ENCODE measurements at regions not wholly inside any gene's neighbourhood (a gene's known extent, or its start where the extent isn't known, plus 50 kb on each side); places are given as distances from the start of the nearest gene placed in this dataset.

DNA sequence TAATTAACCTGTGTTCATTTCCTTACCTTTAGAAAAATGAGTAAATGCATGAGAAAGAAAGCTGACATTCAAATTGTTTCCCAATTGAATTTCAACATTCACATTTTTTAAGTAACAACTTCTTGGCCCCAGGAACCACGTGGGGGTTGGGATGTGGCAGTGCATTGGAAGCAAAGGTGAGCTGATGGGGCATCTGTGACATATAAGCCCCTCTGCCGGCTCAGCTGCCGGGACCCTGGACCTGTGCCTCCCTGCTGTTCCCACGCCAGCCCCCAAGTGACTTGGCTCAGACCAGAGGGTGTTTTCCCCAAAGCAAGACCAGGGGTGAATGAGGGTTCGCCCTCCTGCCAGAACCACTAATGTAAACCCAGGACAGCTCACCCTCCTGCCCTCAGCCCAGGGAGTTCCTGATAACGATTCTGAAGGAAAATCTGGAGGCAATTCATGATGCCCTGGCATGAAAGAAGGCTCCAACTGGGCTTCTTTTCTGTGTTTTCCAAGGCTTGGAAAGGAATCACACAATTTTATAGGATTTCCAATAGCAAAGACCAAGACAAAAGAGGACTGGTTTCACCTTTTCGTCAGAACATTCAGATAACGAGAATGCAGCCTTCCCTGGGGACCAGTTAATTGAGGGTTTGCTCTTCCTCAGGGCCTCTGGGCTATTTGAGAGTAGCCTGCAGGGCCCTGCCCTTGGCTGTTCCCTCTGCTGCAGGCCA is 193.2 kb upstream of the TWIST2 start:
- no peak for DNase-seq (ENCODE audit: low read depth)

GRCh38 chr2:238655198-238655860 is 192.6 kb upstream of the TWIST2 start:
- no peak for DNase-seq (ENCODE audit: low read depth)

GRCh38 chr2:238655974-238656722 is 191.7 kb upstream of the TWIST2 start:
- no peak for DNase-seq (ENCODE audit: low read depth)

DNA sequence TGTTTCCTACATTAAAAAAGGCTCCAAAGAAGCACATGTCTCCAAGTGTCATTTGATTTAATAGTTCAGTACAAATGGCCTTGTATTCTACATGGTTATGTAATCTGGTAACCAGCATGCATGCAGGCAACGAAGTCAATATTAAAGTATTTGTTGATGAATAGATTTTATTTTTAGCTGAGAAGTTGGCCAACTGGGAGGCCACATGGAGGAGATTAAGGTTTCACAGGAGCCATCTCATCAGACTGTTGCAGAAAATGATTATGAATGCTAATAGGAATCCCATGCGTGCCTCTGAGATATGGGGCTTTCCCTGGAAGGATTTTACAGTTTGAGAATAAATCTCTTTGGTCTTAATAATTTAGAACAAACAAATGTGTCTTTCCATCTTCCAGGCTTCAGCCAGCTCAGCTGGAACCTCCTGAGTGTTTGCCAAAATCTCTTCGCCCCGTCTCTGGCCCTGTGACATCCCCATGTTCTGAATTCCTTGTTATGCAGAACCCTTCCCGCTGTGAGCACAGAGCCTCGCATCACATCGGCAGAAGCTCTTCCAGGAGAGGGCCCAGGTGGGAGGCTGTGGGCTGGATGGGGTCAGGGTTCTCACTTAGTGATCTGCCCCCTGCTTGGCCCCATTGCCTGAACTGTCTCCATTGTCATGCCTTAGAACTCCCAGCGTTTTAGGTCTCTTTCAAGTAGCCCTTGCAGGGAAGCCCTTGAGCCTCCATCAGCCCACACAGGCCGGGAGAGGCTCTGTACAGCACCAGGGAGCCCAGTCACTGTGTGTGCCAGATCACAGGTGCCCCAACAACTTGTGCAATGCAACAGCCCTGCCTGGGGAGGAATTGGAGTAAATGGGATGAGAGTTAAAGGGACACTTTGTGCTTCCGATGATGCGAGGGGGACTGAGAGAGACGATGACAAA is 190.5 kb upstream of the TWIST2 start:
- DNase-seq (ENCODE audit: low read depth): no peak

- no peak for DNase-seq (ENCODE audit: low read depth)
Measured at GRCh38 chr2:238658054-238658407, 189.9 kb upstream of the TWIST2 start.

DNA sequence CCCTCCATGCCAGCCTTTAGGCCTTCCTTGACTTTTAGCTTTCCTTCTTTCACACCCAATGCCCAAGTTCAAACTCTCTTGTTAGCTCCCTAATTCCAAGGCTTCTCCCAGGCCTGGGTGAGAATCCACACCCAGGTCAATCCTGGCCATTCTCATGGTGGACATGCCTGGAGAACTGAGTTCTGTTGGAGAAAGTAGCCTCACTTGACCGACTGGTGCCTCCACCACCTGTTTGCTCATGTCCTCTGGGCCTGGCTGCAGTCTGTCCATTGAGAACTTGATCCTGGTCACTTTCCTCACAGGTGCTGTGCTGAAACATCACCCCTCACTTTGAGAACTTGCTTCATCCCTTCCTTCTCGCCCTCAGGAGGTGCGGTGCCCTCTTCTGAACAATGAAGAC is 189.1 kb upstream of the TWIST2 start:
- DNase-seq (ENCODE audit: low read depth): no peak

DNA sequence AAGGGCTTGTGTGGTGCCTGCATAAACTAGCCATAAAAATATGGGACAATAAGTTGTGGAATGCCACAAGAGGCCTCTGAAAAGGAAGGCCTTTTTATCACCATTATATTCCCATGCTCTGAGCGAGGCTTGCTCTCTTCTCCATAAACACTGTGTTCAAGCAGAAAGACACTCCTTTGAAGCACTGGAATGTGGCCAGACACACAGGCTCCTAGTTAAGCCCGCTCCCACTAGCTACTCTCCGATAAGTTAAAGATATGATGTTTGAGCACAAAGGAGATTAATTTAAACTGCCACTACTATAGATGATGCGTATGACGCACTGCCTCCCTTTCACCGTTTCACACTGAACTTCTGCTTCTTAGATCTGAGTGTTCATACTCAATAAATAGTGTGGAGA is 188.7 kb upstream of the TWIST2 start:
- no peak for DNase-seq (ENCODE audit: low read depth)

DNA sequence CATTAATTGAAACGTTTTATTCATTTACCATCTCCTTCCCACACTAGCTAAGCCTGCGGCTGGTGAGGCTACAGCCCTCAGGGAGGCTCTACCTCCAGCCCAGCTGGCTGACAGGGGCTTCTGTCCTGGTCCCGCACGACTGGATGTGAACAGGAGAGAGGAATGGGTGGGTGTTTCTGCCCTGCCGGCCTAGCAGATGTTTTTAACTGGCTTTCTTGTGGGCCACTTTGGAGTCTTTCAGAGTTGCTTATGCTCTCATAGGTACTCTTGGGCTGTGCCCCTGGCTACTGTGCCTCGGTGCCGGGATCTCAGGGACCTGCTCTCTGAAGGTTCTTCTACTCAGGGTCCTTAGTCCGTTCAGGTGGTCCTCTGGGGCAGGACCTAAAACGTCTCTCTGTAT is 184.3 kb upstream of the TWIST2 start:
- DNase-seq (ENCODE audit: low read depth): no peak

GRCh38 chr2:238665919-238666318 is 182.0 kb upstream of the TWIST2 start:
- no peak for DNase-seq (ENCODE audit: low read depth)

DNA sequence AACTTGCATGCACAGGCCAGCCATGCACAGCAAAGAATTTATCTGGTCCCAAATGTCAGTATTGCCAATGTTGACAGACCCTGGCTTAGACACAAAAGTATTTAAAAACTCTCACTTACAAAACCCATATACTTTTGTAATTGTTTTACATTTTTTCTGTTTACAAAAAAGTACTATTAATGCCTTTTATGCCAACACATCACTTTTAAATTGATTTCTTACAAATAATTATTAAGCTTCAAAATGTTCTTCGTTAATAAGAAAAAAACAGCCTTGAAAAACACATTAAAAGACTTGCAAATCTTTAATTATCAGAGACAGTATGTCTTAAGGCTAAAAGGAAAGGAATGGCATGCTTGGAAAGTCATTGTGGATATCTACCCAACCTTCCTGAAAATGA is 181.3 kb upstream of the TWIST2 start:
- no peak for DNase-seq (ENCODE audit: low read depth)

GRCh38 chr2:238667008-238667407 is 180.9 kb upstream of the TWIST2 start:
- no peak for DNase-seq (ENCODE audit: low read depth)

GRCh38 chr2:238667639-238668038 is 180.2 kb upstream of the TWIST2 start:
- DNase-seq (ENCODE audit: low read depth): no peak

DNA sequence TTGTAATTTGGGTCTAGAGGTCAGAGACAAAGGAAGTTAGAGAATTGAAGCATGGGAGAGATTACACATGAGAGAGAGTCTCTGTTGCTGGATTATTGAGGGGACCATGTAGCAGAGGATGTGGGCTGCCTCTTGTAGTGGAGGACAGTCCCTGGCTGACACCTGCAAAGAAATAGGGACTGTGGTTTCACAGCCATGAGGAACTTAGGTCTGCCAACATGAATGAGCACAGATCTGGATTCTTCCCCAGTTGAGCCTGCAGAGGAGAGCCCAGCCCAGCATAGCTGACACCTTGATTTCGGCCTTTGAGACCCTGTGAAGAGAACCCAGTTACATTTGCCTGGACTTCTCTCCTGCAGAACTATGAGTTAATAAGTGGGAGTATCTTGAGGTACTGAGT is 179.5 kb upstream of the TWIST2 start:
- DNase-seq (ENCODE audit: low read depth): no peak

DNA sequence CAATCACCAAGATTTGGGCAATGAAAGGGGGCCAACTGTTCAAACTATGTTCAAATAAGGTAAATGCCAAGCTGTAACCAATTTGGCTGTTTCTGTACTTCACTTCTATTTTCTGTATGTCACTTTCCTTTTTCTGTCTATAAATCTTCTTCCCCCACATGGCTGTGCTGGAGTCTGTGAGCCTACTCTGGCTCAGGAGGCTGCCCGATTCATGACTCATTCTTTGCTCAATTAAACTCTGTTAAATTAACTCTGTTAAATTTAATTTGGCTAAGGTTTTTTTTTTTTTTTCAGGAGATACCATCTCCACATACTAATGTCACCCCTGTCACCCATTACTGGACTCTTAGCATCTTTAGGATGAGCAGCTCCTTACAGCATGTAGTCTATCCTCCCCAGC is 178.8 kb upstream of the TWIST2 start:
- no peak for DNase-seq (ENCODE audit: low read depth)

GRCh38 chr2:238669581-238670080 is 178.3 kb upstream of the TWIST2 start:
- DNase-seq (ENCODE audit: low read depth): no peak

DNA sequence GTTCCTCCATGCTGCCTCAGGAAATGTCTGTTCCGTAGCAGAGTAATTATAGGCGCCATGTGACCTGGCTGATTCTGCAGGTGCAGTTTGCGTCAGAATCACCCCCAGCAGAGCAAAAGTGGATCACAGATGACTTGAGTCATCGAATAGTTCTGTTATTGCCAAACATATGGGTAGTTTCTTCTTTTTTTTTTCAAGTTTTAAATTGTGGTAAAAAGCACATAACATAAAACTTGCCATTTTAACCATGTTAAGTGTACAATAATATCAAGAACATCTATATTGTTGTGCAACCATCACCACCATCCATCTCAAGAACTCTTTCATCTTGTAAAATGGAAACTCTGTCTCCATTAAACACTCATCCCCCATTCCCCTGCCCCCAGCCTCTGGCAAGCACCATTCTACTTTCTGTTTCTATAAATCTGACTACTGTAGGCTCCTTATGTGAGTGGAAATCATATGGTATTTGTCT is 177.7 kb upstream of the TWIST2 start:
- DNase-seq (ENCODE audit: low read depth): no peak

DNA sequence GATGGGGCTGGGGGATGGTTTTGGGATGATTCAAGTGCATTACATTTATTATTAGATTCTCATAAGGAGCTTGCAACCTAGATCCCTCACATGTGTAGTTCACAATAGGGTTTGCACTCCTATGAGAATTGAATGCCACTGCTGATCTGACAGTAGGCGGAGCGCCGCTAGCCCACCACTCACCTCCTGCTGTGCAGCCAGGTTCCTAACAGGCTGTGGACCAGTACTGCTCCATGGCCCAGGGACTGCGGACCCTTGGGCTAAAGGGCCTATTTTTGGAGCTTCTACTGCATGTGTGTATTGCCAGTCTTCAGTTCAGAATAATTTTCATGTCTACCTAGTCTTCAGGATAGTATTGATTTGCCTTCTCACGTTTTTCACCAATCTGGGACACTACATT is 165.3 kb upstream of the TWIST2 start:
- DNase-seq (ENCODE audit: low read depth): no peak

- peak; percentile 98 for DNase-seq (ENCODE audit: low read depth)
Measured at GRCh38 chr2:238684362-238685326, 163.2 kb upstream of the TWIST2 start.

- DNase-seq (ENCODE audit: low read depth): no peak
Measured at GRCh38 chr2:238685327-238685709, 162.6 kb upstream of the TWIST2 start.

- no peak for DNase-seq (ENCODE audit: low read depth)
Measured at GRCh38 chr2:238685713-238686112, 162.2 kb upstream of the TWIST2 start.

- no peak for DNase-seq (ENCODE audit: low read depth)
Measured at GRCh38 chr2:238686223-238686622, 161.7 kb upstream of the TWIST2 start.
